WERI-Rb-1 (cell line): ENCODE measurements at regions not wholly inside any gene's neighbourhood (a gene's known extent, or its start where the extent isn't known, plus 50 kb on each side); places are given as distances from the start of the nearest gene placed in this dataset.
A peak's percentile ranks its signal among the peaks of the same experiment; 100 is the strongest.

Experiments
- DNase-seq: peaks from one replicate; pipeline ENCODE4 v3.0.0-alpha.2; 2020
- H3K27ac ChIP-seq: fragments of 250-450 bp; sonication (Bioruptor Pico); 2 replicates; pipeline ENCODE4 v1.5.1; 2020; ENCODE audit warnings: mild to moderate bottlenecking, moderate library complexity
- H3K27me3 ChIP-seq: fragments of 250-450 bp; sonication (Bioruptor Pico); 2 replicates; pipeline ENCODE4 v1.5.1; 2021; ENCODE audit warnings: mild to moderate bottlenecking, low read depth, moderate library complexity; ENCODE audit not compliant: insufficient read depth, severe bottlenecking
- H3K36me3 ChIP-seq: fragments of 250-450 bp; sonication (Bioruptor Pico); 2 replicates; pipeline ENCODE4 v1.5.1; 2020; ENCODE audit warnings: mild to moderate bottlenecking, moderate library complexity
- H3K4me3 ChIP-seq: 2 replicates; pipeline ENCODE4 v1.5.1; 2011; ENCODE audit warnings: low read depth, mild to moderate bottlenecking, control low read depth, low read length
- H3K9me3 ChIP-seq: fragments of 250-450 bp; sonication (Bioruptor Pico); 2 replicates; pipeline ENCODE4 v1.5.1; 2021; ENCODE audit warnings: mild to moderate bottlenecking, moderate library complexity; ENCODE audit not compliant: severe bottlenecking
- CTCF ChIP-seq: IDR thresholded peaks from 2 replicates; pipeline ENCODE4 v1.5.1; 2011; ENCODE audit warnings: low read depth, mild to moderate bottlenecking, control low read depth, inconsistent platforms, low read length

- DNase-seq, result no peak
- no peaks in the 10 kb centered on the region for H3K27me3 ChIP-seq
- H3K9me3 ChIP-seq, result no peaks in the 10 kb centered on the region
- TF ChIP-seq CTCF, result no peak
- H3K4me3 ChIP-seq, result no peak overlapping the region
- H3K27ac ChIP-seq, result no peak overlapping the region
- no peaks in the 10 kb centered on the region for H3K36me3 ChIP-seq
Measured at GRCh38 chr18:57908092-57908491, 105.0 kb upstream of the ATP8B1 start.

DNA sequence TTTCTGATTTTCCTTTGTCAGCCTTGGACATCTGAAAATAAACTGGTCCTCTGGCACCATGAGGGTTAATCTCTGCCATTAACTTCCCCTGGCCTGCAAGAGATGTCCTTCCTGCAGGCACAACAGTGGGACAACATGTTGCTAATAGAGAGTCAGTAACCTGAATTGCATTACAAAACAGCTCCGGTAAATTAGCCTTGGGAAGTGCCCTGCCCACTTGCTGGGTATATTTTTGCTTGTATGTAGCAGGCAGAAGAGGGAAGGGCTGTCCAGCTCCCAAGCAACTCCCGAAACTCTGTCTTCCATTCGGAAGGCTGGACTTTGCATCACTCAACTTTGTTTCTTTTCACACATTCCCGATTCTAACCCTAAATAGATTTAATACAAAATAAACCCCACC lies 104.4 kb upstream of the ATP8B1 start:
- H3K27me3 ChIP-seq, result no peaks in the 10 kb centered on the region
- no peak overlapping the region for H3K27ac ChIP-seq

GRCh38 chr18:57906852-57907251 lies 103.7 kb upstream of the ATP8B1 start:
- Histone ChIP-seq H3K27me3 (no peaks in the 10 kb centered on the region), H3K27ac (no peak overlapping the region), H3K9me3 (peaks cover 5% of the 10 kb centered on the region), H3K36me3 (no peaks in the 10 kb centered on the region), H3K4me3 (no peak overlapping the region)
- peak; percentile 60 for DNase-seq
- peak; percentile 67 for TF ChIP-seq CTCF

More for the DNA sequence above, 104.4 kb upstream of the ATP8B1 start:
- H3K36me3 ChIP-seq, result no peaks in the 10 kb centered on the region
- H3K4me3 ChIP-seq, result no peak overlapping the region
- H3K9me3 ChIP-seq, result no peaks in the 10 kb centered on the region
- no peak for TF ChIP-seq CTCF
- no peak for DNase-seq

DNA sequence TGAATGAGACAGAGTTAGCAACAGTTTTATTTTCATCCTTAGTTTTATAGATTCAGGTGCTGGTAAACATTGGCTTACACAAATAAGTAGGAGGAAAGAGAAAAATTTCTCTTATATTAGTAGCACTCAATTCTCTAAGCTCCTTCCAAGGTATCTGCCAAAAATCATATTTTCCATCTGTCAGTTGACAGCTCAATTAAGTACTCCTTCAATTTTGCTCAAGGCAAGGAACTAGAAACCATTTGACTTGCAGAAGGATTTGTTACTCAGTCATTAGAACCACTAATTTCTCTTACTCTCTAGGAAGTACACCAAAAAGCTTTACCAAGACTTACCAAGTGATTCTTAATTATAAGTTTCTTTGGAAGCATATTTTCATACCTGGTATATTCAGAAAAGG lies 101.4 kb upstream of the ATP8B1 start:
- no peaks in the 10 kb centered on the region for H3K27me3 ChIP-seq
- no peaks in the 10 kb centered on the region for H3K36me3 ChIP-seq
- no peak for DNase-seq
- peaks cover 15% of the 10 kb centered on the region for H3K9me3 ChIP-seq
- no peak overlapping the region for H3K4me3 ChIP-seq
- no peak for TF ChIP-seq CTCF
- H3K27ac ChIP-seq, result no peak overlapping the region

DNA sequence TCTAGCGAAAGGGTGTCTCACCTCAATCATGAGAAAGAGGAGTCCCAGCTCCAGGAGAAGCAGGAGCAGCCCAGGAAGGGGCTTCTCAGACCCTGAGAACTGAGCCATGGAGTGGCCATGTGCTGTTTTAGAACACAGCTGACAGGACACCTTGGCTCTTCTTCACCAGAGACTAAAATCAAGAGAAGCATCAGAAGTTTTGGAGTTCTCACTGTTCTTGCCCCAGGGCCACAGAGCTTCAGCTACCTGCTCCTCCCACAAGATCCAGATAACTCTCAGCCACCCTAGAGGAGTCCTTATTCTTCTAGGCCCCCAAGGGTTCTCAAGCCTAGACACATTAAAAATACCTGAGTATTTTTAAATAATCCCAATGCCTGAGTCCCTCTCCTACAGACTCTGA lies 99.6 kb upstream of the ATP8B1 start:
- H3K36me3 ChIP-seq, result no peaks in the 10 kb centered on the region
- no peak overlapping the region for H3K27ac ChIP-seq
- peaks cover 15% of the 10 kb centered on the region for H3K9me3 ChIP-seq
- DNase-seq, result no peak
- no peak for TF ChIP-seq CTCF
- H3K4me3 ChIP-seq, result no peak overlapping the region
- H3K27me3 ChIP-seq, result no peaks in the 10 kb centered on the region

GRCh38 chr18:57901825-57902589 lies 98.9 kb upstream of the ATP8B1 start:
- no peak overlapping the region for H3K27ac ChIP-seq
- DNase-seq, result no peak

More at GRCh38 chr18:57901825-57902589, 98.9 kb upstream of the ATP8B1 start:
- Histone ChIP-seq H3K4me3 (no peak overlapping the region), H3K36me3 (no peaks in the 10 kb centered on the region), H3K9me3 (peaks cover 15% of the 10 kb centered on the region), H3K27me3 (no peaks in the 10 kb centered on the region)
- TF ChIP-seq CTCF, result no peak
